Panc1 (cell line): ENCODE measurements at regions not wholly inside any gene's neighbourhood (a gene's known extent, or its start where the extent isn't known, plus 50 kb on each side); places are given as distances from the start of the nearest gene placed in this dataset.

ENCODE experiments used
- POLR2AphosphoS5 ChIP-seq: IDR thresholded peaks from 2 replicates; pipeline ENCODE4 v1.6.1; 2012; ENCODE audit warnings: mild to moderate bottlenecking, low read depth, low read length, moderate library complexity
- SIN3A ChIP-seq: IDR thresholded peaks from 2 replicates; pipeline ENCODE4 v1.6.1; 2012; ENCODE audit warnings: low read depth, mild to moderate bottlenecking, low read length, moderate library complexity, borderline replicate concordance; ENCODE audit not compliant: insufficient read depth
- TF ChIP-seq, protein P1 (sequence below): fragments of 450-650 bp; IDR thresholded peaks from 2 replicates; pipeline ENCODE4 v1.5.1; 2017; ENCODE audit warnings: mild to moderate bottlenecking

GRCh38 chr9:19998823-19999455 is 210.1 kb upstream of the SLC24A2 start:
- TF ChIP-seq, protein P1, sequence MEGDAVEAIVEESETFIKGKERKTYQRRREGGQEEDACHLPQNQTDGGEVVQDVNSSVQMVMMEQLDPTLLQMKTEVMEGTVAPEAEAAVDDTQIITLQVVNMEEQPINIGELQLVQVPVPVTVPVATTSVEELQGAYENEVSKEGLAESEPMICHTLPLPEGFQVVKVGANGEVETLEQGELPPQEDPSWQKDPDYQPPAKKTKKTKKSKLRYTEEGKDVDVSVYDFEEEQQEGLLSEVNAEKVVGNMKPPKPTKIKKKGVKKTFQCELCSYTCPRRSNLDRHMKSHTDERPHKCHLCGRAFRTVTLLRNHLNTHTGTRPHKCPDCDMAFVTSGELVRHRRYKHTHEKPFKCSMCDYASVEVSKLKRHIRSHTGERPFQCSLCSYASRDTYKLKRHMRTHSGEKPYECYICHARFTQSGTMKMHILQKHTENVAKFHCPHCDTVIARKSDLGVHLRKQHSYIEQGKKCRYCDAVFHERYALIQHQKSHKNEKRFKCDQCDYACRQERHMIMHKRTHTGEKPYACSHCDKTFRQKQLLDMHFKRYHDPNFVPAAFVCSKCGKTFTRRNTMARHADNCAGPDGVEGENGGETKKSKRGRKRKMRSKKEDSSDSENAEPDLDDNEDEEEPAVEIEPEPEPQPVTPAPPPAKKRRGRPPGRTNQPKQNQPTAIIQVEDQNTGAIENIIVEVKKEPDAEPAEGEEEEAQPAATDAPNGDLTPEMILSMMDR, result no peak
- TF ChIP-seq POLR2AphosphoS5 (no peak), SIN3A (no peak)
